ENCODE measurements at regions not wholly inside any gene's neighbourhood (a gene's known extent, or its start where the extent isn't known, plus 50 kb on each side); places are given as distances from the start of the nearest gene placed in this dataset.

GRCh38 chr2:160680294-160680693 lies 186.7 kb upstream of the RBMS1 start:
- DNase-seq: no peak

GRCh38 chr2:160680974-160681373 lies 187.4 kb upstream of the RBMS1 start:
- no peak for DNase-seq

GRCh38 chr2:160683206-160683605 lies 189.6 kb upstream of the RBMS1 start:
- no peak for DNase-seq

- DNase-seq: no peak
Observed at GRCh38 chr2:160687629-160688028, 194.0 kb upstream of the RBMS1 start.

- no peak for DNase-seq
Observed at GRCh38 chr2:160689441-160689840, 195.8 kb upstream of the RBMS1 start.

- DNase-seq: no peak
Observed at GRCh38 chr2:160694221-160694620, 200.6 kb upstream of the RBMS1 start.

GRCh38 chr2:160694631-160695030 lies 201.0 kb upstream of the RBMS1 start:
- no peak for DNase-seq

GRCh38 chr2:160695402-160696086 lies 201.9 kb upstream of the RBMS1 start:
- no peak for DNase-seq

- DNase-seq: no peak
Observed at GRCh38 chr2:160696087-160696452, 202.5 kb upstream of the RBMS1 start.

- no peak for DNase-seq
Observed at GRCh38 chr2:160697817-160698216, 204.2 kb upstream of the RBMS1 start.

- DNase-seq: no peak
Observed at GRCh38 chr2:160700021-160700814, 206.6 kb upstream of the RBMS1 start.

GRCh38 chr2:160701822-160702221 lies 208.2 kb upstream of the RBMS1 start:
- no peak for DNase-seq

GRCh38 chr2:160702754-160703153 lies 209.1 kb upstream of the RBMS1 start:
- no peak for DNase-seq

GRCh38 chr2:160703648-160704585 lies 210.3 kb upstream of the RBMS1 start:
- peak; percentile 26 for DNase-seq

GRCh38 chr2:160715428-160715827 lies 221.8 kb upstream of the RBMS1 start:
- no peak for DNase-seq

- DNase-seq: no peak
Observed at GRCh38 chr2:160719116-160719515, 225.5 kb upstream of the RBMS1 start.

- no peak for DNase-seq
Observed at GRCh38 chr2:160720098-160720497, 226.5 kb upstream of the RBMS1 start.

- no peak for DNase-seq
Observed at GRCh38 chr2:160721089-160722040, 227.8 kb upstream of the RBMS1 start.

GRCh38 chr2:160726046-160726445 lies 232.4 kb upstream of the RBMS1 start:
- DNase-seq: no peak

- no peak for DNase-seq
Observed at GRCh38 chr2:160730296-160730995, 236.8 kb upstream of the RBMS1 start.

GRCh38 chr2:160731415-160731814 lies 237.8 kb upstream of the RBMS1 start:
- DNase-seq: no peak

- DNase-seq: no peak
Observed at GRCh38 chr2:160731856-160732255, 238.2 kb upstream of the RBMS1 start.
